ENCODE measurements at regions not wholly inside any gene's neighbourhood (a gene's known extent, or its start where the extent isn't known, plus 50 kb on each side); places are given as distances from the start of the nearest gene placed in this dataset.

DNA sequence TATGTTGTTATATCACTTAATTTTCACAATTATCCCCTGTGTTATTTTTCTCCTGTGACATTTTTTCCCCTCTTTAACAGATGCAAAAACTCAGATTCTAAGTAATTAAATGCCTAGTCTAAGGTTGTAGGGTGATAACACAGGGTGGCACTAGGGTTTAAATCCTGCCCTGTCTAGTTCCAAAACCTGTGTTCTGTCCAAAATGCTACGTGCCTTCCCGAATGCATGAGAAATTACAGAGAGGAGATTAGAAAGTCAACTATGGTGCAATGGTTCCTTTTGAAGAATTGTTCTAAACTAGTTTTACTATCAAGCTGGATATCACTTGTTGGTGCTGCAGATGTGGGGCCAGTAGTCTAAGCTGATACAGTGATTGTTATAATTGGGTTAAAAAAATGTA lies 108.0 kb downstream of the DIPK2A start:
- Histone ChIP-seq H3K4me1 (ENCODE audit: control insufficient read depth, extremely low read depth, insufficient read depth, low read length) (no peaks in the 10 kb centered on the region), H3K36me3 (ENCODE audit: control insufficient read depth in 2 of 2, extremely low read depth in 1 of 2, insufficient read depth in 2 of 2, low read length in 2 of 2) (no peaks in the 10 kb centered on the region), H4K20me1 (ENCODE audit: control insufficient read depth, extremely low read depth, insufficient read depth, low read length) (no peaks in the 10 kb centered on the region), H3K9me1 (ENCODE audit: control insufficient read depth, extremely low read depth, insufficient read depth, low read length) (no peaks in the 10 kb centered on the region), H2AFZ (ENCODE audit: control insufficient read depth, low read length) (no peak overlapping the region), H3K9me3 (ENCODE audit: control insufficient read depth, low read depth, low read length) (no peaks in the 10 kb centered on the region), H3K27ac (ENCODE audit: control insufficient read depth, insufficient read depth, low read length) (no peak overlapping the region), H3K79me2 (ENCODE audit: control insufficient read depth, insufficient read depth, low read length) (no peaks in the 10 kb centered on the region), H3K4me2 (ENCODE audit: control insufficient read depth, extremely low read depth, insufficient read depth, low read depth, low read length) (no peak overlapping the region), H3K4me3 (ENCODE audit: control insufficient read depth in 2 of 3, extremely low read depth in 1 of 3, insufficient read depth in 2 of 3, low read depth in 1 of 3, low read length in 3 of 3) (no peak overlapping the region), H3K9ac (ENCODE audit: control insufficient read depth, extremely low read depth, insufficient read depth, low read length) (no peak overlapping the region), H3K27me3 (ENCODE audit: control insufficient read depth, extremely low read depth, insufficient read depth, low read length) (no peaks in the 10 kb centered on the region)
- dilution Hi-C loops (cut with MboI; ENCODE audit: extremely low pct_ligation_motif_present, low sequenced_read_pairs), result no loop called here
- TF ChIP-seq CTCF (optimal IDR thresholded peaks at IDR 0.05 in 1 of 3, IDR thresholded peaks at IDR 0.05 in 1 of 3, conservative IDR thresholded peaks at IDR 0.05 in 1 of 3; ENCODE audit: extremely low read depth in 1 of 3, insufficient read depth in 2 of 3, low read length in 3 of 3), result no peak
- TF ChIP-seq EZH2 (IDR thresholded peaks at IDR 0.05; ENCODE audit: low read length), result no peak
- no peak for FAIRE-seq
- no peak for DNase-seq (ENCODE audit: low read depth, low spot score)

- no peak for FAIRE-seq
- DNase-seq (ENCODE audit: low read depth, low spot score), result no peak
- H3K9me3 ChIP-seq (ENCODE audit: control insufficient read depth, low read depth, low read length), result no peaks in the 10 kb centered on the region
- no peaks in the 10 kb centered on the region for H4K20me1 ChIP-seq (ENCODE audit: control insufficient read depth, extremely low read depth, insufficient read depth, low read length)
- no peak overlapping the region for H3K4me2 ChIP-seq (ENCODE audit: control insufficient read depth, extremely low read depth, insufficient read depth, low read depth, low read length)
- no peak overlapping the region for H3K9ac ChIP-seq (ENCODE audit: control insufficient read depth, extremely low read depth, insufficient read depth, low read length)
- H3K27ac ChIP-seq (ENCODE audit: control insufficient read depth, insufficient read depth, low read length), result no peak overlapping the region
- H3K9me1 ChIP-seq (ENCODE audit: control insufficient read depth, extremely low read depth, insufficient read depth, low read length), result no peaks in the 10 kb centered on the region
- no peak overlapping the region for H2AFZ ChIP-seq (ENCODE audit: control insufficient read depth, low read length)
- dilution Hi-C loops (cut with MboI; ENCODE audit: extremely low pct_ligation_motif_present, low sequenced_read_pairs), result no loop called here
- no peak overlapping the region for H3K4me3 ChIP-seq (ENCODE audit: control insufficient read depth in 2 of 3, extremely low read depth in 1 of 3, insufficient read depth in 2 of 3, low read depth in 1 of 3, low read length in 3 of 3)
- no peaks in the 10 kb centered on the region for H3K79me2 ChIP-seq (ENCODE audit: control insufficient read depth, insufficient read depth, low read length)
- TF ChIP-seq EZH2 (IDR thresholded peaks at IDR 0.05; ENCODE audit: low read length), result no peak
- TF ChIP-seq CTCF (optimal IDR thresholded peaks at IDR 0.05 in 1 of 3, IDR thresholded peaks at IDR 0.05 in 1 of 3, conservative IDR thresholded peaks at IDR 0.05 in 1 of 3; ENCODE audit: extremely low read depth in 1 of 3, insufficient read depth in 2 of 3, low read length in 3 of 3), result no peak
- H3K36me3 ChIP-seq (ENCODE audit: control insufficient read depth in 2 of 2, extremely low read depth in 1 of 2, insufficient read depth in 2 of 2, low read length in 2 of 2), result no peaks in the 10 kb centered on the region
- H3K27me3 ChIP-seq (ENCODE audit: control insufficient read depth, extremely low read depth, insufficient read depth, low read length), result no peaks in the 10 kb centered on the region
- peaks cover 6% of the 10 kb centered on the region for H3K4me1 ChIP-seq (ENCODE audit: control insufficient read depth, extremely low read depth, insufficient read depth, low read length)
Observed at GRCh38 chr3:144084929-144085328, 113.3 kb downstream of the DIPK2A start.
